CD8-positive, alpha-beta memory T cell (primary cell): ENCODE measurements at regions not wholly inside any gene's neighbourhood (a gene's known extent, or its start where the extent isn't known, plus 50 kb on each side); places are given as distances from the start of the nearest gene placed in this dataset.

Experiments
- CTCF ChIA-PET: fragments of 350-600 bp; sonication (Branson Sonifier 250); formaldehyde crosslinking; loops from one replicate; lab custom pipeline; 2021; ENCODE audit warnings: antibody characterized with exemption; lab: Charles Lee
- POLR2A ChIA-PET: fragments of 350-600 bp; sonication (Branson Sonifier 250); formaldehyde crosslinking; loops from one replicate; lab custom pipeline; 2021; ENCODE audit warnings: antibody characterized with exemption; lab: Charles Lee
- DNase-seq, 5 donors: peaks; one replicate each; pipeline versions ENCODE4 v3.0.0 to v3.0.0-alpha.2; 2020 to 2022; ENCODE audit warnings: mixed read lengths in 1 of 5
- H3K27ac ChIP-seq: one replicate; pipeline ENCODE4 v1.7.0; 2013; ENCODE audit warnings: low read depth, mild to moderate bottlenecking, low read length, moderate library complexity
- H3K27me3 ChIP-seq: 2 replicates; pipeline ENCODE4 v1.7.0; 2013; ENCODE audit warnings: low read length, mild to moderate bottlenecking; ENCODE audit not compliant: insufficient read depth, poor library complexity, severe bottlenecking
- H3K36me3 ChIP-seq: 2 replicates; pipeline ENCODE4 v1.7.0; 2013; ENCODE audit warnings: mild to moderate bottlenecking, low read length, moderate library complexity; ENCODE audit not compliant: insufficient read depth
- H3K4me1 ChIP-seq: 2 replicates; pipeline ENCODE4 v1.7.0; 2013; ENCODE audit warnings: mild to moderate bottlenecking, low read length, moderate library complexity; ENCODE audit not compliant: insufficient read depth
- H3K4me3 ChIP-seq: 2 replicates; pipeline ENCODE4 v1.7.0; 2013; ENCODE audit warnings: mild to moderate bottlenecking, low read length
- H3K9me3 ChIP-seq: 2 replicates; pipeline ENCODE4 v1.7.0; 2013; ENCODE audit warnings: mild to moderate bottlenecking, low read length
- H3K27ac Mint-ChIP-seq, 8 donors: one replicate each; pipeline ENCODE4 v1.8.0; 2020 to 2021; ENCODE audit warnings: mixed read lengths in 8 of 8, mild to moderate bottlenecking in 6 of 8, inconsistent platforms in 3 of 8, moderate library complexity in 3 of 8
- H3K27me3 Mint-ChIP-seq, 2 donors: one replicate each; pipeline ENCODE4 v1.8.0; 2020 to 2021; ENCODE audit warnings: mixed read lengths in 2 of 2, mild to moderate bottlenecking in 1 of 2, moderate library complexity in 1 of 2
- H3K36me3 Mint-ChIP-seq, 3 donors: one replicate each; pipeline ENCODE4 v1.8.0; 2020 to 2021; ENCODE audit warnings: mixed read lengths in 3 of 3, inconsistent platforms in 1 of 3, mild to moderate bottlenecking in 1 of 3
- H3K4me1 Mint-ChIP-seq, 3 donors: one replicate each; pipeline ENCODE4 v1.8.0; 2020 to 2021; ENCODE audit warnings: mixed read lengths in 3 of 3, inconsistent platforms in 1 of 3, mild to moderate bottlenecking in 1 of 3
- H3K4me3 Mint-ChIP-seq, 7 donors: one replicate each; pipeline ENCODE4 v1.8.0; 2020 to 2021; ENCODE audit warnings: mixed read lengths in 7 of 7, mild to moderate bottlenecking in 6 of 7, moderate library complexity in 4 of 7, inconsistent platforms in 2 of 7
- H3K9me3 Mint-ChIP-seq, 5 donors: one replicate each; pipeline ENCODE4 v1.8.0; 2020 to 2022; ENCODE audit warnings: mixed read lengths in 5 of 5, mild to moderate bottlenecking in 3 of 5, moderate library complexity in 2 of 5, inconsistent platforms in 1 of 5

DNA sequence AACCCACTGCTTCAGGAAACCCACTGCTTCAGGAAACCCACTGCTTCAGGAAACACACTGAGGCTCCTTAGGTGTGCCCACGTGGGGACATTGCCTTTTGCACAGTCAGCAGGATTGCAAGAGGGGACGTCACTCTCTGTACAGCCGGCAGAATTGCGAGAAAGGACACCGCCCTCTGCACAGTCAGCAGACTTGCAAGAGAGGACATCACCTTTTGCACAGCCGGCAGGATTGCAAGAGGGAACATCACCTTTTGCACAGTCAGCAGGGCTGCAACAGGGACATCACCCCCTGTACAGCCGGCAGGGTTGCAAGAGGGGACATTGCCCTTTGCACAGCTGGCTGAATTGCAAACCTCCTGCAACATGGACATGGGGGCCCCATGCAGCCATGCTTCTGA, 407.6 kb downstream of the GLRX3 start:
- no peaks in the 10 kb centered on the region for H3K27me3 Mint-ChIP-seq
- peaks cover 0 to 3% (median 0%) of the 10 kb centered on the region in 5 donors for H3K9me3 Mint-ChIP-seq
- Histone ChIP-seq H3K4me3 (no peak overlapping the region), H3K9me3 (no peaks in the 10 kb centered on the region), H3K4me1 (no peaks in the 10 kb centered on the region), H3K27ac (no peak overlapping the region), H3K36me3 (no peaks in the 10 kb centered on the region), H3K27me3 (no peaks in the 10 kb centered on the region)
- ChIA-PET POLR2A (no interaction called here), CTCF (no interaction called here)
- H3K36me3 Mint-ChIP-seq: no peaks in the 10 kb centered on the region
- no peak overlapping the region for H3K4me3 Mint-ChIP-seq
- DNase-seq: no peak
- no peaks in the 10 kb centered on the region for H3K4me1 Mint-ChIP-seq
- no peak overlapping the region for H3K27ac Mint-ChIP-seq

DNA sequence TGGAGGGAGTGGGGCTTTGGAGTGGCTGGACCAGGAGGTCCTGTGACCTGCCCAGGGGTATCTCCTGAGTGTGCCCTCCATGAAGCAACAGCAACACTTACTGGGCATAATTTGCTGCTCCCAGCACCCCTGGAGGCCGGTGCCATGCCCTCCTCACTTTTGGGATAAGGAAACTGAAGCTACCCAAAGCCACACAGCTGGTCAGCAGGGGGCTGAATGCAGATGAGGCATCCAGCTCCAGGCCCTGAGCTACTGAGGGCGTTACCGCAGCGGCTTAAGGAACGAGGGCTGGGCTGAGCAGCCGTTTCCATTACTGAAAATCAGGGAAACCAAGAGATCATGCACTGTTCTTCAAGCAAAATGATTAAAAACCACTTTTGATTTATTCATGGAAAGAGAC, 408.9 kb downstream of the GLRX3 start:
- Histone ChIP-seq H3K27me3 (no peaks in the 10 kb centered on the region), H3K36me3 (no peaks in the 10 kb centered on the region), H3K27ac (no peak overlapping the region), H3K4me1 (no peaks in the 10 kb centered on the region), H3K9me3 (no peaks in the 10 kb centered on the region), H3K4me3 (no peak overlapping the region)
- Mint-ChIP-seq H3K27ac (no peak overlapping the region), H3K27me3 (no peaks in the 10 kb centered on the region), H3K36me3 (no peaks in the 10 kb centered on the region), H3K9me3 (peaks cover 0 to 3% (median 0%) of the 10 kb centered on the region in 5 donors), H3K4me1 (no peaks in the 10 kb centered on the region), H3K4me3 (peak overlapping the region in 1 of 7 donors; percentile 69)
- ChIA-PET POLR2A (no interaction called here), CTCF (no interaction called here)
- DNase-seq: no peak

DNA sequence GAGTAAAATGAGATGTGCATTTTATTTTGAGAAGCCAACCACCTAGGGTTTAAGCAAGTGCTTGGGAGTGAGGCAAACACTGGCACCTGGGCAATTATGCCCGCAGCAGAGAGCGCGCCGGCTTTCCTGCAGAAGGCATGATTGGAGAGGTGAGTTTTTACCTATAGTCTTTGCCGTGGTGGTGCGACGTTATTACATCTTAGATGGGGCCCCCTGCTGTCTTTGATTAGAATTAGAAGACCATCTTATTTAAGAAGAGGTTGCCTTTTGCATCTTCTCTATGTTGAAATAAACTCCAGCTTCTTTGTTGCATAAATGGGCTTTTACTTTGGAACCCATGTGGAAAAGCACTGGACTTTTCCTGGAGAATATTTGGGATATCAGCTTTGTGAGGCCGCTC, 409.5 kb downstream of the GLRX3 start:
- CTCF ChIA-PET: no interaction called here

DNA sequence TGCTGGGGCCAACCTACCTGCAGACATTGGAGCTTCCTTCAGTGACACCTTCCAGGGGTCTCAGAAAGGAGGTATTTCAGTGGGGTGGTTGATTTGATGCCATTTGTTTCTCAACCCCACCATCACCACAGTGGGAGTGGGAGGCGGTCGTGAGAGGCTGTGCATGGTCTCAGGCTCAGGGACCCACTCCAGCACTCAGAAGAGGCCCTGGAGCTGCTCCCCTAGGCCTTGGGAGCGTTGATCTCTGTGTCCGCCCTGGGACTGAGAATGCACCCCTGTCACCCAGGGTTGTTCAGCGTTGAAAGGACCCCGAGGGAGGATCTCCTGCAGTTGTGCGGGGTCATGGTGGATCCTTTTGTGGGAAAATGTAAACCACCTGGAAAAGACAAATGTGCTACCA, 410.6 kb downstream of the GLRX3 start:
- no peaks in the 10 kb centered on the region for H3K4me1 ChIP-seq
- Mint-ChIP-seq H3K4me1 (no peaks in the 10 kb centered on the region), H3K36me3 (no peaks in the 10 kb centered on the region), H3K27ac (no peak overlapping the region), H3K27me3 (no peaks in the 10 kb centered on the region), H3K4me3 (no peak overlapping the region), H3K9me3 (peaks cover 0 to 3% (median 0%) of the 10 kb centered on the region in 5 donors)
- ChIA-PET CTCF (no interaction called here), POLR2A (no interaction called here)
- H3K9me3 ChIP-seq: no peaks in the 10 kb centered on the region
- H3K27ac ChIP-seq: no peak overlapping the region
- no peak for DNase-seq
- H3K4me3 ChIP-seq: no peak overlapping the region
- no peaks in the 10 kb centered on the region for H3K27me3 ChIP-seq
- no peaks in the 10 kb centered on the region for H3K36me3 ChIP-seq

More for the DNA sequence above, 409.5 kb downstream of the GLRX3 start:
- no peaks in the 10 kb centered on the region for H3K27me3 Mint-ChIP-seq
- Histone ChIP-seq H3K4me3 (no peak overlapping the region), H3K36me3 (no peaks in the 10 kb centered on the region), H3K9me3 (no peaks in the 10 kb centered on the region), H3K27ac (no peak overlapping the region), H3K4me1 (no peaks in the 10 kb centered on the region), H3K27me3 (no peaks in the 10 kb centered on the region)
- no peak overlapping the region for H3K27ac Mint-ChIP-seq
- DNase-seq: no peak
- H3K9me3 Mint-ChIP-seq: peaks cover 0 to 3% (median 0%) of the 10 kb centered on the region in 5 donors
- POLR2A ChIA-PET: no interaction called here
- no peak overlapping the region for H3K4me3 Mint-ChIP-seq
- no peaks in the 10 kb centered on the region for H3K4me1 Mint-ChIP-seq
- no peaks in the 10 kb centered on the region for H3K36me3 Mint-ChIP-seq

DNA sequence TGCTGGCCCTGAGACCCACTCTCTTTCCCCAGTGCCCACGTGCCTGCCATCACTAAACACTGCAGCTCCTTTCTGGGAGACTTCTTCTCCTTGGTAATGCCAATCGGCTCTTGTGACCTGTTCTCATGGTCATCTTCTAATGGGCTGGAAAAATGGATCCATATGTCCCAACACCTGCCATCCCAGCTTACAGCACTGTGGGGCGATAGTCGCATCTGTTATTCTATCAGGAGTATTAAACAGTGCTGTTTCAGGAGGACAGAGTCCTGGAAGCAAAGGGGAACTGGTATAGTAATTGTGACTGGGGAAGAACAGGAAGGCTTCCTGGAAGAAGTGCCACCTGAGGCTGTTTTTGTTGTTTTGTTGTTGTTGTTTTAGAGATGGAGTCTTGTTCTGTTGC, 411.2 kb downstream of the GLRX3 start:
- no peak overlapping the region for H3K27ac Mint-ChIP-seq
- H3K27me3 Mint-ChIP-seq: no peaks in the 10 kb centered on the region
- H3K4me3 Mint-ChIP-seq: no peak overlapping the region
- H3K36me3 Mint-ChIP-seq: no peaks in the 10 kb centered on the region
- H3K9me3 Mint-ChIP-seq: peaks cover 0 to 3% (median 0%) of the 10 kb centered on the region in 5 donors
- no peaks in the 10 kb centered on the region for H3K36me3 ChIP-seq
- no peak for DNase-seq
- H3K4me1 ChIP-seq: no peaks in the 10 kb centered on the region
- POLR2A ChIA-PET: no interaction called here
- CTCF ChIA-PET: no interaction called here
- no peak overlapping the region for H3K27ac ChIP-seq
- H3K4me3 ChIP-seq: no peak overlapping the region
- H3K27me3 ChIP-seq: no peaks in the 10 kb centered on the region
- no peaks in the 10 kb centered on the region for H3K4me1 Mint-ChIP-seq
- H3K9me3 ChIP-seq: no peaks in the 10 kb centered on the region

DNA sequence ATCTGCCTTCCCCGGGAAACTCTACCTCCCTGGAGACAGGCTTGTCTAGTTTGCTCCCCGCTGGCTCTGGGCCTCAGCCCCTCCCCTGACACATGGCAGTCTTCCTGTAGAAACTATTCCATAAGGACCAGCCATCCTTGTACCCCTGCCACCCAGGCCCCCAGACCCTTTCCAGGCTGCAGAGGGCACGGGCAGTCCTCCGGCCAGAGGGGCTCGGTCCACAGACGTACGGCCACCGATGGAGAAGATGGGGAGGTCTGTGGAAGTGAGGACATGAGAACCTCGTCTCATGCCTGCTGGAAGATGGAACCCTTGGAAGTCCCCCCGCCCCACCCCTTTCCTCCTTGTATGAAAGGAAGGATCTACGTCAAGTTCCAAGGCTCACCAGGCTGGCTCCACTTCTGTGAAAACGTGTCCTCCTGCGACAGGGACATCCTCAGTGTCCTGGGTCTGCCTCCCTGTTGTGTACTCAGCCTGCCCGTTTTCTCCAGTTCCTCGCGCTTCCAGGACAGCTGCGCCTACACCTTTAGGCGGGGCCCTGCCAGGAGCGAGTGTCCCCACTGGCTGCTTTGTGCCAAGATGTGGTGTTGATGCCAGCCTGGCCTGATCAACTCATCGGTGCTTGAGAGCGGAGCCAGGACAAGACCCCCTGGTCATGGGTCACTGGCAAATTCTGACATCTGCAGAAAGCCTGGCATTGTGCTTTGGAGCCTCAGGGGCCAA, 414.9 kb downstream of the GLRX3 start:
- Mint-ChIP-seq H3K27ac (no peak overlapping the region), H3K4me3 (no peak overlapping the region), H3K27me3 (no peaks in the 10 kb centered on the region), H3K36me3 (no peaks in the 10 kb centered on the region), H3K9me3 (peaks cover 0 to 3% (median 0%) of the 10 kb centered on the region in 5 donors), H3K4me1 (no peaks in the 10 kb centered on the region)
- POLR2A ChIA-PET: no interaction called here
- no peaks in the 10 kb centered on the region for H3K4me1 ChIP-seq
- no peak overlapping the region for H3K4me3 ChIP-seq
- no peaks in the 10 kb centered on the region for H3K36me3 ChIP-seq
- no peak overlapping the region for H3K27ac ChIP-seq
- CTCF ChIA-PET: no interaction called here
- no peaks in the 10 kb centered on the region for H3K27me3 ChIP-seq
- no peaks in the 10 kb centered on the region for H3K9me3 ChIP-seq
- DNase-seq: no peak

DNA sequence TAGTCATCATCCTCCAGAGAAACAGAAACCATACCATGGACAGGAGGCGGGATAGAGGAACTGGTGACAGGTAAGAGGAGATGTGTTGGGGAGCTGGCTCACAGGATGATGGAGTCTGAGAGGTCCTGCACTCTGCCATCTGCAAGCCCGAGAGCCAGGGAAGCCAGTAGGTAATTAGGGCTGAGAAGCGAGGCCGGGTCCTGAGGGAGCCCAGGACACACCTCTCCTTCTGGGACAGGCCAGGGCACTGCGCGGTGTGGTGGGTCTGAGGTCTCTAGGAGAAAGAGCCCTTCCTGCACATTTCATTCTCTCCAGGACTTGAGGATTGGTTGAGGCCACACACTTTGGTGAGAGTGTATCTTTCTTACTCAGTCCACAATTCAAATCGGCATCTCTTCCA, 415.5 kb downstream of the GLRX3 start:
- Mint-ChIP-seq H3K36me3 (no peaks in the 10 kb centered on the region), H3K4me1 (no peaks in the 10 kb centered on the region), H3K27me3 (peaks cover 0 to 2% of the 10 kb centered on the region in 2 donors), H3K27ac (no peak overlapping the region), H3K4me3 (no peak overlapping the region), H3K9me3 (peaks cover 0 to 3% (median 0%) of the 10 kb centered on the region in 5 donors)
- ChIA-PET POLR2A (no interaction called here), CTCF (no interaction called here)
- no peak overlapping the region for H3K27ac ChIP-seq
- no peaks in the 10 kb centered on the region for H3K4me1 ChIP-seq
- H3K27me3 ChIP-seq: no peaks in the 10 kb centered on the region
- H3K9me3 ChIP-seq: no peaks in the 10 kb centered on the region
- no peak for DNase-seq
- no peak overlapping the region for H3K4me3 ChIP-seq
- no peaks in the 10 kb centered on the region for H3K36me3 ChIP-seq

DNA sequence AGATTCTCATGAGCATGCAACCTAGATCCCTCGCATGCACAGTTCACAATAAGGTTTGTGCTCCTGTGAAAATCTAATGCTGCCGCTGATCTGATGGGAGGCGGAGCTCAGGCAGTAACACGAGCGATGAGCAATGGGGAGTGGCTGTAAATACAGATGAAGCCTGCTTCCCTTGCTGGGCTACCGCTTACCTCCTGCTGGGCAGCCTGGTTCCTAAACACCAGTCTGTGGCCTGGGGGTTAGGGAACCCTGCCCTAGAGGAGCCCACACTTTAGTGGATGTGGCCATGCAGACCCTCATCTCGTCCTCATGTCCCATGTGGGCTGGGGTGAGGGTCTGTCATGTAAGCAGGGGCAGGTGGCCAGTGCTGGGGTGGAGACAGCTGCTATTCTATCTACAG, 417.6 kb downstream of the GLRX3 start:
- Histone ChIP-seq H3K4me1 (no peaks in the 10 kb centered on the region), H3K27ac (no peak overlapping the region), H3K4me3 (no peak overlapping the region), H3K36me3 (no peaks in the 10 kb centered on the region), H3K9me3 (no peaks in the 10 kb centered on the region), H3K27me3 (no peaks in the 10 kb centered on the region)
- Mint-ChIP-seq H3K36me3 (no peaks in the 10 kb centered on the region), H3K9me3 (peaks cover 0 to 1% (median 0%) of the 10 kb centered on the region in 5 donors), H3K27ac (no peak overlapping the region), H3K27me3 (peaks cover 0 to 2% of the 10 kb centered on the region in 2 donors), H3K4me1 (no peaks in the 10 kb centered on the region), H3K4me3 (no peak overlapping the region)
- DNase-seq: no peak
- POLR2A ChIA-PET: no interaction called here
- CTCF ChIA-PET: no interaction called here
